ENCODE measurements at regions not wholly inside any gene's neighbourhood (a gene's known extent, or its start where the extent isn't known, plus 50 kb on each side); places are given as distances from the start of the nearest gene placed in this dataset.

DNA sequence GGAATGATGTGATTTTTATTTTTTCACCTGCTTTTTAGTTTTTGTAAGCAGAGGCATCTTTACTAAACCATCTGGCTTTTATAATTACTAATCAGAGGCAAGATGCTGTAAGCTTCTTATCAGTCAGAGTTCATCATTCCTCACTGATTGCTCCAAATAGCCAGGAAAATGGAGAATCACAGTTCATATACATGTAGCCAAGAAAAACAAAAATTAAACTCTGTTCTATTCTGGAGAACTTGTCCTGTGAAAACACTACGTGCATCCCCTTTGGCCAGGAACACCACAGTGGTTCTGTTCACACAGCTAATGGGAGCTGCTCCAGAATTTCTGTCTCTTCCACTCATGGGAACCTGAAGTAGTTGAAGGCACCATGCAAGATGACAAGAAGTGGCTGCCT, 725.5 kb upstream of the CHRM3 start:
- Mint-ChIP-seq H3K27me3 (no peaks in the 10 kb centered on the region), H3K36me3 (ENCODE audit: insufficient read depth) (no peaks in the 10 kb centered on the region), H3K4me1 (ENCODE audit: low read depth) (no peaks in the 10 kb centered on the region), H3K27ac (no peak overlapping the region), H3K4me3 (ENCODE audit: low read depth) (no peak overlapping the region), H3K9me3 (ENCODE audit: low read depth) (no peaks in the 10 kb centered on the region)
- DNase-seq (ENCODE audit: low spot score, unreplicated experiment), result no peak
- TF ChIP-seq, protein P1, sequence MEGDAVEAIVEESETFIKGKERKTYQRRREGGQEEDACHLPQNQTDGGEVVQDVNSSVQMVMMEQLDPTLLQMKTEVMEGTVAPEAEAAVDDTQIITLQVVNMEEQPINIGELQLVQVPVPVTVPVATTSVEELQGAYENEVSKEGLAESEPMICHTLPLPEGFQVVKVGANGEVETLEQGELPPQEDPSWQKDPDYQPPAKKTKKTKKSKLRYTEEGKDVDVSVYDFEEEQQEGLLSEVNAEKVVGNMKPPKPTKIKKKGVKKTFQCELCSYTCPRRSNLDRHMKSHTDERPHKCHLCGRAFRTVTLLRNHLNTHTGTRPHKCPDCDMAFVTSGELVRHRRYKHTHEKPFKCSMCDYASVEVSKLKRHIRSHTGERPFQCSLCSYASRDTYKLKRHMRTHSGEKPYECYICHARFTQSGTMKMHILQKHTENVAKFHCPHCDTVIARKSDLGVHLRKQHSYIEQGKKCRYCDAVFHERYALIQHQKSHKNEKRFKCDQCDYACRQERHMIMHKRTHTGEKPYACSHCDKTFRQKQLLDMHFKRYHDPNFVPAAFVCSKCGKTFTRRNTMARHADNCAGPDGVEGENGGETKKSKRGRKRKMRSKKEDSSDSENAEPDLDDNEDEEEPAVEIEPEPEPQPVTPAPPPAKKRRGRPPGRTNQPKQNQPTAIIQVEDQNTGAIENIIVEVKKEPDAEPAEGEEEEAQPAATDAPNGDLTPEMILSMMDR (IDR thresholded peaks at IDR 0.05; ENCODE audit: unreplicated experiment), result no peak

DNA sequence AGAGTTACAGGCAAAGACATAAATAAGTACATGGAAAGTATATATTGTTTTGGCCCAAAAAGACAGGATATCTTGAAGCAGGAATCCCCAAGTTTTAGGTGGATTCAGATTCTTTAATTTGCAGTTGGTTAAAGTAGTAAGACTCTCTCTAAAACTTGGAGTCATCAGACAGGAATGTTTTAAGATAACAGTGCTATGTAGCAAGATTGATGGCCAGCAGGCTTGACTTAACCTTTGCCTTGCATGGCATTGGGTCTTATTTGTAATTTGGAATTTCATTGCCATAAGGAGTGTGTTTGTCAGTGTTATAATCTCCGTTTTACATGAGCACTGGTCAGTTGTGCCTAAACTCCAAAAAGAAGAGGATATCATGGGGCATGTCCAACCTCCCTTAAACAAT, 727.6 kb upstream of the CHRM3 start:
- no peaks in the 10 kb centered on the region for H3K36me3 Mint-ChIP-seq (ENCODE audit: insufficient read depth)
- H3K4me1 Mint-ChIP-seq (ENCODE audit: low read depth), result no peaks in the 10 kb centered on the region
- no peak for DNase-seq (ENCODE audit: low spot score, unreplicated experiment)
- H3K9me3 Mint-ChIP-seq (ENCODE audit: low read depth), result no peaks in the 10 kb centered on the region
- peak overlapping the region; percentile 62 for H3K27ac Mint-ChIP-seq
- no peak overlapping the region for H3K4me3 Mint-ChIP-seq (ENCODE audit: low read depth)
- H3K27me3 Mint-ChIP-seq, result no peaks in the 10 kb centered on the region
- TF ChIP-seq, protein P1 (IDR thresholded peaks at IDR 0.05; ENCODE audit: unreplicated experiment), result no peak

DNA sequence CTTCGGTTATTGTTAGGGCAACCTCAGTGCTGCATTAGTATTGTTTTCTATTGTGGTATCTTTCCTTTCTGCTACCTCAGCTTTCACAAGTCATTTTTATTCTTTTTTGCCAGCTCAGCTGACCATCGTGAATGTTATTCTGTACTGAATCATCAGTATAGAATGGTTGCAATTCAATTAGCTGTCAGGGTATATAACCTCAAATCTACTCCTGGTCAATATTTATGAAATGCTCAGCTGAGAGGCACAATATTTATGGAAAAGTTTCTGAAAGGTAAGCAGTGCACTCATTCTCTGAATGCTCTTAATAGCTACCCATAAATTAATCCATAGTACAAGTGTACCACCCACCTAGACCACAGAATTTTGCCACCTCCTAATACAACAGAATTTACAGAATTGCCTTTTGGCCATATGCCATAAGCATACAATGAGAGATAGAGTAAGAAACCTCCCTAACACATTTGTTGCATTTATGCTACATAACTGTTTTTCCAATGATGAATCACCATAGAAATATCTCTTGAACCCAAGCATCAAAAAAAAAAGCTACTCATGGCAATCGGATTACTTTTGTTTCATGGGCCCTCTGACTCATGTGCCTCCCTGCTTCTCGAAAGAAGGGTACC, 732.6 kb upstream of the CHRM3 start:
- no peak for DNase-seq (ENCODE audit: low spot score, unreplicated experiment)
- H3K4me1 Mint-ChIP-seq (ENCODE audit: low read depth), result no peaks in the 10 kb centered on the region
- TF ChIP-seq, protein P1 (IDR thresholded peaks at IDR 0.05; ENCODE audit: unreplicated experiment), result no peak
- H3K4me3 Mint-ChIP-seq (ENCODE audit: low read depth), result no peak overlapping the region
- H3K27me3 Mint-ChIP-seq, result no peaks in the 10 kb centered on the region
- no peak overlapping the region for H3K27ac Mint-ChIP-seq
- no peaks in the 10 kb centered on the region for H3K9me3 Mint-ChIP-seq (ENCODE audit: low read depth)
- no peaks in the 10 kb centered on the region for H3K36me3 Mint-ChIP-seq (ENCODE audit: insufficient read depth)

DNA sequence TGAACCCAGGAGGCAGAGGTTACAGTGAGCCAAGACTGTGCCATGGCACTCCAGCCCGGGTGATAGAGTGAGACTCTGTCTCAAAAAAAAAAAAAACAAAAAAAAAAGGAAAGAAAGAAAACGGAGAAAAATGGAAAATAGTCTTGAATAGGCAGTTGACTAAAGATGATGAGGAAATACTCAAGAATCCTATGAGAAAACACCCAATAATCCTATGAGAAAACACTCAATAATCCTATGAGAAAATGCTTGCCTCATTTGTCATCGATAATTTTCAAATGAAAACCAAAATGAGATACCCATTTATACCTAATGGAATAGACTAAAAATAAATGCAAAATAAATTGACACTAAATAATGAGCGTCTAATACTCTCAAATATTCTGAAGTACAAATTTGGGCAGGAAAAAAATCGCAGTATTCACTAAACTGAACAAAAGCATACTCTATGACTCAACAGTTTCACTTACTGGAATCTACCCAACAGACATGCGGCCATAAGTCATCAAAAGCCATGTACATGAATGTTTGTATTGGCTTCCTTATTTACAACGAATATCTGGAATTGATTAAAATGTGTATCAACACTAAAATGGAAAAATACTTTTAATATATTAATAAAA, 733.9 kb upstream of the CHRM3 start:
- Mint-ChIP-seq H3K27ac (no peak overlapping the region), H3K4me1 (ENCODE audit: low read depth) (no peaks in the 10 kb centered on the region), H3K9me3 (ENCODE audit: low read depth) (no peaks in the 10 kb centered on the region), H3K36me3 (ENCODE audit: insufficient read depth) (no peaks in the 10 kb centered on the region), H3K4me3 (ENCODE audit: low read depth) (no peak overlapping the region), H3K27me3 (no peaks in the 10 kb centered on the region)
- no peak for DNase-seq (ENCODE audit: low spot score, unreplicated experiment)
- TF ChIP-seq, protein P1 (IDR thresholded peaks at IDR 0.05; ENCODE audit: unreplicated experiment), result no peak

DNA sequence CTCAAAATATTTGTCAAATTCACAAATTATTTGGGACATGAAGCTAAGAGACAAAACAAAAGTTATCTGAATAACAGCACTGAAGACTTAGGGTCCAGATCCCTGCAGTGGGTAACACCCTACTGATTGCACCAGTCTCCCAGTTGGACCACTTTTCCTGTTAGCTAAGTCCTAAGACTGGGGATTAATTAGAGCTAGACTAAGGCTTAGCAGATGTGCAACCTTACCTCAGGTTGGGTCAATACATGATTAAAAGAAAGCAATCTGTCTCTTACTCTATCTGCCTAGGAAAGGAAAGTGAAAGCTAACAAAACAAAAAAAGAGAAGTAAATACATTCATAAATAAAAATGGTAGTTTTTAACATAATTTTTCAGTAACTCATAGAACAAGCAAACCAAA, 737.2 kb upstream of the CHRM3 start:
- Mint-ChIP-seq H3K36me3 (ENCODE audit: insufficient read depth) (no peaks in the 10 kb centered on the region), H3K27ac (no peak overlapping the region), H3K9me3 (ENCODE audit: low read depth) (no peaks in the 10 kb centered on the region), H3K4me1 (ENCODE audit: low read depth) (no peaks in the 10 kb centered on the region), H3K4me3 (ENCODE audit: low read depth) (no peak overlapping the region), H3K27me3 (no peaks in the 10 kb centered on the region)
- no peak for DNase-seq (ENCODE audit: low spot score, unreplicated experiment)
- TF ChIP-seq, protein P1 (IDR thresholded peaks at IDR 0.05; ENCODE audit: unreplicated experiment), result no peak

All from progenitor cell of endocrine pancreas (in vitro differentiated cells).